ENCODE measurements at regions not wholly inside any gene's neighbourhood (a gene's known extent, or its start where the extent isn't known, plus 50 kb on each side); places are given as distances from the start of the nearest gene placed in this dataset.

DNA sequence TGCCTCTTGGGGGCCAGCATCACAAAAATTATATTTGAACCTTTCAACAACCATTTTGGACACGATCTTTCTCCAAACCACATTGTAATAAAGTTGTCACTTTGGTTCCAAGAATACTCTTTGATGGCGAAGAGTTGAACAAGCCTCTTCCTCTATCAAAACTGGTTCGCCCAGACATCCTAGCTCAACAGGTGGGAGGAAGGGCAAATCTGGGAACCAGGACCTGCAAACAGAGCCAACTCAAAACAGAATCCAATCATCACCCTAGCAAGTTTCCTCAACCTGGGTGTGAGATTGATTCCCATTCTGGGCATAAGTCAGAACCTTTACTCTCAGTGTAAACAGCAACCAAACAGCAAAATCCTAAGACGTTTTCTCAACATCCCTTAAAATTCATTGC lies 141.2 kb upstream of the RREB1 start:
- TF ChIP-seq, protein P1, sequence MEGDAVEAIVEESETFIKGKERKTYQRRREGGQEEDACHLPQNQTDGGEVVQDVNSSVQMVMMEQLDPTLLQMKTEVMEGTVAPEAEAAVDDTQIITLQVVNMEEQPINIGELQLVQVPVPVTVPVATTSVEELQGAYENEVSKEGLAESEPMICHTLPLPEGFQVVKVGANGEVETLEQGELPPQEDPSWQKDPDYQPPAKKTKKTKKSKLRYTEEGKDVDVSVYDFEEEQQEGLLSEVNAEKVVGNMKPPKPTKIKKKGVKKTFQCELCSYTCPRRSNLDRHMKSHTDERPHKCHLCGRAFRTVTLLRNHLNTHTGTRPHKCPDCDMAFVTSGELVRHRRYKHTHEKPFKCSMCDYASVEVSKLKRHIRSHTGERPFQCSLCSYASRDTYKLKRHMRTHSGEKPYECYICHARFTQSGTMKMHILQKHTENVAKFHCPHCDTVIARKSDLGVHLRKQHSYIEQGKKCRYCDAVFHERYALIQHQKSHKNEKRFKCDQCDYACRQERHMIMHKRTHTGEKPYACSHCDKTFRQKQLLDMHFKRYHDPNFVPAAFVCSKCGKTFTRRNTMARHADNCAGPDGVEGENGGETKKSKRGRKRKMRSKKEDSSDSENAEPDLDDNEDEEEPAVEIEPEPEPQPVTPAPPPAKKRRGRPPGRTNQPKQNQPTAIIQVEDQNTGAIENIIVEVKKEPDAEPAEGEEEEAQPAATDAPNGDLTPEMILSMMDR (IDR thresholded peaks at IDR 0.05; ENCODE audit: poor library complexity, severe bottlenecking): no peak
- Histone ChIP-seq H3K36me3 (ENCODE audit: low read depth) (no peaks in the 10 kb centered on the region), H3K9me3 (ENCODE audit: severe bottlenecking) (no peaks in the 10 kb centered on the region), H3K4me1 (ENCODE audit: insufficient read depth, poor library complexity, severe bottlenecking) (peaks cover 18% of the 10 kb centered on the region), H3K4me3 (ENCODE audit: severe bottlenecking) (no peak overlapping the region), H3K27me3 (ENCODE audit: insufficient read depth, poor library complexity, severe bottlenecking) (no peaks in the 10 kb centered on the region), H3K27ac (ENCODE audit: poor library complexity, severe bottlenecking) (no peak overlapping the region)
- ATAC-seq (ENCODE audit: low read depth) (no peak), DNase-seq (ENCODE audit: low spot score) (no peak)

DNA sequence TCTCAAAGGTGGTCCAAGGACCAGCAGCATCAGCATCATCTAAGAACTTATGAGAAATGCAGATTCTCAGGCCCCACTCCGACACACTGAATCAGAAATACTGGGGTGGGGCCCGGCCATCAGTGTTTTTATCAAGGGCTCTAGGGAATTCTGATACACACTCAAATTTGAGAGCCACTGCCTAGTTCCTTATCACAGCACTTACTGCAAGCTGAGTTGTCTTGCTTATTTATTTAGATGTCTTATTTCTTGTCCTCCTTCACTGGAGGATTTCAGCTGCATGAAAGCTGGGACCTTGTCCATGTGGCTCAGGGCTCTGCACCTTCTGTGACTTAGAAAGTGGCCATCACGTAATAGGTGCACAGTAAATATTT lies 139.4 kb upstream of the RREB1 start:
- no peaks in the 10 kb centered on the region for H3K9me3 ChIP-seq (ENCODE audit: severe bottlenecking)
- no peak overlapping the region for H3K27ac ChIP-seq (ENCODE audit: poor library complexity, severe bottlenecking)
- TF ChIP-seq, protein P1 (IDR thresholded peaks at IDR 0.05; ENCODE audit: poor library complexity, severe bottlenecking): no peak
- ATAC-seq (ENCODE audit: low read depth) (no peak), DNase-seq (ENCODE audit: low spot score) (no peak)
- peaks cover 18% of the 10 kb centered on the region for H3K4me1 ChIP-seq (ENCODE audit: insufficient read depth, poor library complexity, severe bottlenecking)
- H3K4me3 ChIP-seq (ENCODE audit: severe bottlenecking): no peak overlapping the region
- H3K36me3 ChIP-seq (ENCODE audit: low read depth): no peaks in the 10 kb centered on the region
- no peaks in the 10 kb centered on the region for H3K27me3 ChIP-seq (ENCODE audit: insufficient read depth, poor library complexity, severe bottlenecking)

DNA sequence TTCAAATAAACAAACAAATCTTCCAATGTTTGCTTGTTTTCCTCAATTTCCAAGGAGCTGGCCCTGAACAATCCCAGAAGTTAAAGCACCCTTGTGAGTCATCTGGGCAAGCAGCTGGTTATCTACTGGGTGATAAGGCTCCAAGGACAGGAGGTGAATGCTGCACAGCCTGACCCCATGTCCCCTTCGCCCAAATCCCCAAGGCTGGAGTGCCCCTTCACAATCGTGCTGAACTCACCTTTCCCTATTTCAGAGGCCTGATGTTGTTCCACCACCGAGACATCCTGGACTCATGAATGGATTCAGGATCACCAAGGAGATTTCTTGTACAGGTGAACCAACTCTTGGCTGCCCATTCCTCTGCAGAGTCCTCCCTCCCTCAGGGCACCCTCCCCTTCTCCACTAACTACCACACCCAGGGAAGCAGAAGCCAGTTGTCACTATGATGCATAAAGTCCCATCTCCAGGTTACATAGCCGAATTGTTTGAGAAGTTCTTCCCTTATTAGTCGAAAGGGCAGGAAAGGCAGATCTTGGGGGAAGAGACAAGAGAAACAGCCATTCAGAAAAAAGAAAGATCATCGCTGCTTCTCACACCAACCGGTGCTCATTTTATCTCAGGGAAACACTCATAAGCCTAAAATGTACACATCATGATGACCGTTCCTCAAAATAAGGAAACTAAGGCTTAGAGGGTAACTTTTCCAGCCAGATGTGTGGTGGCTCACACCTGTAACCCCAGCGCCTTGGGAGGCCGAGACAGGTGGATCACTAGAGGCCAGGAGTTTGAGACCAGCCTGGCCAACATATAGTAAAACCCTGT lies 138.8 kb upstream of the RREB1 start:
- ATAC-seq (ENCODE audit: low read depth) (no peak), DNase-seq (ENCODE audit: low spot score) (no peak)
- TF ChIP-seq, protein P1 (IDR thresholded peaks at IDR 0.05; ENCODE audit: poor library complexity, severe bottlenecking): no peak
- peaks cover 18% of the 10 kb centered on the region for H3K4me1 ChIP-seq (ENCODE audit: insufficient read depth, poor library complexity, severe bottlenecking)
- H3K9me3 ChIP-seq (ENCODE audit: severe bottlenecking): no peaks in the 10 kb centered on the region
- H3K4me3 ChIP-seq (ENCODE audit: severe bottlenecking): no peak overlapping the region
- no peaks in the 10 kb centered on the region for H3K27me3 ChIP-seq (ENCODE audit: insufficient read depth, poor library complexity, severe bottlenecking)
- peak overlapping the region; percentile 40 for H3K27ac ChIP-seq (ENCODE audit: poor library complexity, severe bottlenecking)
- no peaks in the 10 kb centered on the region for H3K36me3 ChIP-seq (ENCODE audit: low read depth)

DNA sequence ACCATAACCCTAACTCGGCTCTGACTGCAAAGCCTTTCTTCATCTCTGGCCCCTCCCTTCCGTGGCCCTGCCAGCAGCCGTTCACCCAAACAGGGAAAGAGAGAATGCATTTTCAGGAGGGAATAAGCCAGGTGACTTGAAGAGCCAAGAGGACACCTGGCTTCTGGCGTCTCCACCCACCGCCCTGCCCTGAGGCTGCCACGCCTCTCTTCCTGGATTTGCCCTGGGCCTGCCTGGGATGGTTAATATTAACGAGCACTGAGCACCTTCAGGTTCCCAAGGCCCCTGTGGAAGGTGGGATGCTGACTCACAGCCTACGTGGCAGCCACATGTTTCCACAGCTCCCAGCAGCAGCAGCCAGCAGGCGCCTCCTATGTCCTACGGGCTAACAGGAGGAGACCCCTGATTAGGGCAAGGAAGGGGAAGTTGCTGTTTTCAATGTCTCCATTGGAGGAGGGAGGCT lies 138.0 kb upstream of the RREB1 start:
- H3K4me3 ChIP-seq (ENCODE audit: severe bottlenecking): no peak overlapping the region
- H3K27me3 ChIP-seq (ENCODE audit: insufficient read depth, poor library complexity, severe bottlenecking): no peaks in the 10 kb centered on the region
- peak; percentile 90 for DNase-seq (ENCODE audit: low spot score)
- H3K4me1 ChIP-seq (ENCODE audit: insufficient read depth, poor library complexity, severe bottlenecking): peaks cover 18% of the 10 kb centered on the region
- peak overlapping the region; percentile 40 for H3K27ac ChIP-seq (ENCODE audit: poor library complexity, severe bottlenecking)
- H3K36me3 ChIP-seq (ENCODE audit: low read depth): no peaks in the 10 kb centered on the region
- TF ChIP-seq, protein P1 (IDR thresholded peaks at IDR 0.05; ENCODE audit: poor library complexity, severe bottlenecking): peak; percentile 11
- peak; percentile 96 for ATAC-seq (ENCODE audit: low read depth)
- H3K9me3 ChIP-seq (ENCODE audit: severe bottlenecking): no peaks in the 10 kb centered on the region

DNA sequence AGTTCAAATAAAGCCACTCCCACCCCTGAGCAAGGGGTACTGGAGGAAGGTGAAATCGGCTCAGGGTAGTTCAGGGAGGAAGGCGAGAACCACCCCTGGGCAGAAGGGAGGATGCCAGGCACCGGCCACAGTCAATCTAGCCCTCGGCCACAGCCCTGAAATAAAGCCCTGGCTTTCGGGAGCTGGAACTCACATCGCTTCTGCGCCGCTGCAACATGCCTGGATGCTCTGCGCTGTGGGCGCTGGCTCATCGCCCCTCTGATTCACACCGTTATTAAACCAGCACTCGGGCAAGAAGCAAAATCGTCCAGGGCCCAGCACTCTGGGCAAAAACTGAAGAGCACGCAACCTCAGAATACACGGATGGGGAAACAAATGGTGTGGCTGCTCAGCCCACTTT lies 136.9 kb upstream of the RREB1 start:
- no peak for ATAC-seq (ENCODE audit: low read depth)
- Histone ChIP-seq H3K4me1 (ENCODE audit: insufficient read depth, poor library complexity, severe bottlenecking) (peaks cover 18% of the 10 kb centered on the region), H3K9me3 (ENCODE audit: severe bottlenecking) (no peaks in the 10 kb centered on the region)

More for the DNA sequence above, 136.9 kb upstream of the RREB1 start:
- H3K4me3 ChIP-seq (ENCODE audit: severe bottlenecking): no peak overlapping the region
- H3K36me3 ChIP-seq (ENCODE audit: low read depth): no peaks in the 10 kb centered on the region
- no peak for DNase-seq (ENCODE audit: low spot score)
- H3K27ac ChIP-seq (ENCODE audit: poor library complexity, severe bottlenecking): no peak overlapping the region
- no peaks in the 10 kb centered on the region for H3K27me3 ChIP-seq (ENCODE audit: insufficient read depth, poor library complexity, severe bottlenecking)
- TF ChIP-seq, protein P1 (IDR thresholded peaks at IDR 0.05; ENCODE audit: poor library complexity, severe bottlenecking): no peak

Measured in RWPE2 (cell line).